ENCODE measurements at regions not wholly inside any gene's neighbourhood (a gene's known extent, or its start where the extent isn't known, plus 50 kb on each side); places are given as distances from the start of the nearest gene placed in this dataset.
"Not testable (repeated sequence)": the region's sequence is repeated elsewhere in the genome, so short reads cannot be mapped to it uniquely, and the experiment has no call there.

DNA sequence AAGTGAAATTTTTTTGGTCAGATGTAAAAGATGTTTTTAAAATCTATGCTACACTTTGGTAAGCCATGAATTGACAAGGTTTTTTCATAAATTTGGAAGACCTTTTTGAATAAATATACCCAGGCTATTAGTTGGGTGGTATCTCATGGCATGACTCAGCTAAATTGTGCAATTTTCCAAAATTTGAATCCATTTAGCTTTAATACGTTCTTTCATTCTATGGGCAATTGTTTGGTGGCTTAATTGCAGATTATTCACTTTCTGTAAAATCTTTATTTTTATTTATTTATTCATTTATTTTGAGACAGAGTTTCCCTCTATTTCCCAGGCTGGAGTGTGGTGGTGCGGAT lies 82.8 kb upstream of the TNRC6A start:
- DNase-seq (no peak), ATAC-seq (ENCODE audit: low read depth in 2 of 2) (no peak)
- no peaks in the 10 kb centered on the region for H3K4me1 Mint-ChIP-seq
- H3K27ac Mint-ChIP-seq: no peak overlapping the region
- H3K9me3 Mint-ChIP-seq: peaks cover 0 to 3% (median 0%) of the 10 kb centered on the region in 7 donors
- Histone ChIP-seq H3K36me3 (ENCODE audit: control insufficient read depth, insufficient read depth, low read length) (no peaks in the 10 kb centered on the region), H3K4me1 (ENCODE audit: control insufficient read depth, insufficient read depth, low read length, poor library complexity, severe bottlenecking) (no peaks in the 10 kb centered on the region), H3K9me3 (ENCODE audit: control insufficient read depth in 2 of 2, low read length in 2 of 2) (no peaks in the 10 kb centered on the region), H3K27ac (ENCODE audit: insufficient read depth, low read length, poor library complexity, severe bottlenecking) (no peak overlapping the region), H3K27me3 (ENCODE audit: control insufficient read depth, insufficient read depth, low read length) (peaks cover 2% of the 10 kb centered on the region), H3K4me3 (ENCODE audit: low read depth, low read length) (no peak overlapping the region)
- H3K36me3 Mint-ChIP-seq: no peaks in the 10 kb centered on the region
- no peak overlapping the region for H3K4me3 Mint-ChIP-seq
- H3K27me3 Mint-ChIP-seq: no peaks in the 10 kb centered on the region

DNA sequence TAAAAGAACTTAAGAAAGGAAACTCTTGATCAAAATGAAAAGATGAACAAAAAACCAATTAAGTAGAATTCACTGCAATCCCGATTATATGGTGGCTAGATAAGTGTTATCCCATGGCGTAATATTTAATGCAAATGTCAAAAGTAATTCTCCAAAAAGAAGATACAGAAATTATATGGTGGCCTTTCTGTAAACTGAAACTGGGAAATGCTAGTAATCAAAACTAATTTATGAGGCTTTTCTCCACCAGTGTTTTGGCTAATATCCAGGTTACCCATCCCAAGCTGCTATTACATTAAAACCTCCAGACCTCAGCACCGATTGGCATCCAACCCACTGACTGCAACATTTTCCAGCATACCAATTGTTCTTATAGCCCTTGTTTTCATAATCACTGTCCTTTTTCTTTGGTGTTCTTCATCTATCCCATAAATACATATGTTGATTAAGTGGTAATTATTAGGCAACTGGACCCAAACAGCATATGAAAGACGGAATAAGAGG lies 77.2 kb upstream of the TNRC6A start:
- H3K4me1 Mint-ChIP-seq: no peaks in the 10 kb centered on the region
- Histone ChIP-seq H3K9me3 (ENCODE audit: control insufficient read depth in 2 of 2, low read length in 2 of 2) (no peaks in the 10 kb centered on the region), H3K27ac (ENCODE audit: insufficient read depth, low read length, poor library complexity, severe bottlenecking) (no peak overlapping the region), H3K27me3 (ENCODE audit: control insufficient read depth, insufficient read depth, low read length) (no peaks in the 10 kb centered on the region), H3K36me3 (ENCODE audit: control insufficient read depth, insufficient read depth, low read length) (no peaks in the 10 kb centered on the region), H3K4me1 (ENCODE audit: control insufficient read depth, insufficient read depth, low read length, poor library complexity, severe bottlenecking) (no peaks in the 10 kb centered on the region), H3K4me3 (ENCODE audit: low read depth, low read length) (no peak overlapping the region)
- H3K4me3 Mint-ChIP-seq: no peak overlapping the region
- H3K36me3 Mint-ChIP-seq: no peaks in the 10 kb centered on the region
- no peaks in the 10 kb centered on the region for H3K9me3 Mint-ChIP-seq
- no peaks in the 10 kb centered on the region for H3K27me3 Mint-ChIP-seq
- no peak for DNase-seq
- no peak overlapping the region for H3K27ac Mint-ChIP-seq
- no peak for ATAC-seq (ENCODE audit: low read depth in 2 of 2)

GRCh38 chr16:24652803-24653202 lies 76.6 kb upstream of the TNRC6A start:
- Histone ChIP-seq H3K27me3 (ENCODE audit: control insufficient read depth, insufficient read depth, low read length) (no peaks in the 10 kb centered on the region), H3K27ac (ENCODE audit: insufficient read depth, low read length, poor library complexity, severe bottlenecking) (no peak overlapping the region), H3K36me3 (ENCODE audit: control insufficient read depth, insufficient read depth, low read length) (no peaks in the 10 kb centered on the region), H3K4me1 (ENCODE audit: control insufficient read depth, insufficient read depth, low read length, poor library complexity, severe bottlenecking) (no peaks in the 10 kb centered on the region), H3K9me3 (ENCODE audit: control insufficient read depth in 2 of 2, low read length in 2 of 2) (no peaks in the 10 kb centered on the region), H3K4me3 (ENCODE audit: low read depth, low read length) (no peak overlapping the region)
- H3K4me1 Mint-ChIP-seq: no peaks in the 10 kb centered on the region
- DNase-seq: no peak
- H3K27me3 Mint-ChIP-seq: no peaks in the 10 kb centered on the region
- no peaks in the 10 kb centered on the region for H3K36me3 Mint-ChIP-seq
- no peak for ATAC-seq (ENCODE audit: low read depth in 2 of 2)
- H3K4me3 Mint-ChIP-seq: no peak overlapping the region
- H3K9me3 Mint-ChIP-seq: no peaks in the 10 kb centered on the region
- H3K27ac Mint-ChIP-seq: peak overlapping the region in 1 of 3 donors; percentile 44

DNA sequence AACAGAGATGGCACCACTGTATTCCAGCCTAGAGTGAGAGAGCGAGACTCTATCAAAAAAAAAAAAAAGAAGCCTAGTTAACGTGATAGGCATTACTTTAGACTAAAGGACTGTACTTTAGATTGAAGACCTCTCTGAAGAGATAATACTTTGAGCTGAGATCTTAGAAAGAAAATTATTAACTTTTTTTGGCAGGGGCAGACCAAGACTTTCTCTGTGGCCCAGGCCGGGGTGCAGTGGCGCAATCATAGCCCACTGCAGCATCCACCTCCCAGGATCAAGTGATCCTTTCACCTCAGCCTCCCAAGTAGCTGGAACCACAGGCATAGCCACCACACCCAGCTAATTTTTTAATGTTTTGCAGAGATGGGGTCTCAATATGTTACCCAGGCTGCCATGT lies 75.7 kb upstream of the TNRC6A start:
- Mint-ChIP-seq H3K36me3 (no peaks in the 10 kb centered on the region), H3K27ac (no peak overlapping the region), H3K4me3 (no peak overlapping the region), H3K4me1 (no peaks in the 10 kb centered on the region), H3K27me3 (no peaks in the 10 kb centered on the region), H3K9me3 (no peaks in the 10 kb centered on the region)
- Histone ChIP-seq H3K4me1 (ENCODE audit: control insufficient read depth, insufficient read depth, low read length, poor library complexity, severe bottlenecking) (no peaks in the 10 kb centered on the region), H3K27me3 (ENCODE audit: control insufficient read depth, insufficient read depth, low read length) (no peaks in the 10 kb centered on the region), H3K36me3 (ENCODE audit: control insufficient read depth, insufficient read depth, low read length) (no peaks in the 10 kb centered on the region), H3K9me3 (ENCODE audit: control insufficient read depth in 2 of 2, low read length in 2 of 2) (no peaks in the 10 kb centered on the region), H3K27ac (ENCODE audit: insufficient read depth, low read length, poor library complexity, severe bottlenecking) (no peak overlapping the region), H3K4me3 (ENCODE audit: low read depth, low read length) (no peak overlapping the region)
- DNase-seq: no peak
- ATAC-seq (ENCODE audit: low read depth in 2 of 2): no peak

GRCh38 chr16:24665942-24666341 lies 63.5 kb upstream of the TNRC6A start:
- H3K36me3 Mint-ChIP-seq; H3K27ac Mint-ChIP-seq; H3K27me3 ChIP-seq (ENCODE audit: control insufficient read depth, insufficient read depth, low read length); H3K27me3 Mint-ChIP-seq; H3K4me1 ChIP-seq (ENCODE audit: control insufficient read depth, insufficient read depth, low read length, poor library complexity, severe bottlenecking); H3K9me3 Mint-ChIP-seq; H3K4me3 ChIP-seq (ENCODE audit: low read depth, low read length); H3K4me3 Mint-ChIP-seq; DNase-seq; ATAC-seq (ENCODE audit: low read depth in 2 of 2); H3K9me3 ChIP-seq (ENCODE audit: control insufficient read depth in 2 of 2, low read length in 2 of 2); H3K36me3 ChIP-seq (ENCODE audit: control insufficient read depth, insufficient read depth, low read length); H3K27ac ChIP-seq (ENCODE audit: insufficient read depth, low read length, poor library complexity, severe bottlenecking): not testable (repeated sequence)
- H3K4me1 Mint-ChIP-seq: peaks cover 0 to 15% (median 8%) of the 10 kb centered on the region in 4 donors

GRCh38 chr16:24667244-24667764 lies 62.1 kb upstream of the TNRC6A start:
- no peaks in the 10 kb centered on the region for H3K4me1 ChIP-seq (ENCODE audit: control insufficient read depth, insufficient read depth, low read length, poor library complexity, severe bottlenecking)
- peaks cover 0 to 15% (median 8%) of the 10 kb centered on the region in 4 donors for H3K4me1 Mint-ChIP-seq
- peak overlapping the region in 1 of 3 donors; percentile 21 for H3K27ac Mint-ChIP-seq
- no peak for ATAC-seq (ENCODE audit: low read depth in 2 of 2)
- no peak for DNase-seq
- H3K9me3 Mint-ChIP-seq: no peaks in the 10 kb centered on the region
- H3K27me3 ChIP-seq (ENCODE audit: control insufficient read depth, insufficient read depth, low read length): no peaks in the 10 kb centered on the region
- no peak overlapping the region for H3K27ac ChIP-seq (ENCODE audit: insufficient read depth, low read length, poor library complexity, severe bottlenecking)
- no peaks in the 10 kb centered on the region for H3K36me3 Mint-ChIP-seq
- no peaks in the 10 kb centered on the region for H3K36me3 ChIP-seq (ENCODE audit: control insufficient read depth, insufficient read depth, low read length)
- no peak overlapping the region for H3K4me3 ChIP-seq (ENCODE audit: low read depth, low read length)
- no peaks in the 10 kb centered on the region for H3K9me3 ChIP-seq (ENCODE audit: control insufficient read depth in 2 of 2, low read length in 2 of 2)
- no peak overlapping the region for H3K4me3 Mint-ChIP-seq
- H3K27me3 Mint-ChIP-seq: no peaks in the 10 kb centered on the region

DNA sequence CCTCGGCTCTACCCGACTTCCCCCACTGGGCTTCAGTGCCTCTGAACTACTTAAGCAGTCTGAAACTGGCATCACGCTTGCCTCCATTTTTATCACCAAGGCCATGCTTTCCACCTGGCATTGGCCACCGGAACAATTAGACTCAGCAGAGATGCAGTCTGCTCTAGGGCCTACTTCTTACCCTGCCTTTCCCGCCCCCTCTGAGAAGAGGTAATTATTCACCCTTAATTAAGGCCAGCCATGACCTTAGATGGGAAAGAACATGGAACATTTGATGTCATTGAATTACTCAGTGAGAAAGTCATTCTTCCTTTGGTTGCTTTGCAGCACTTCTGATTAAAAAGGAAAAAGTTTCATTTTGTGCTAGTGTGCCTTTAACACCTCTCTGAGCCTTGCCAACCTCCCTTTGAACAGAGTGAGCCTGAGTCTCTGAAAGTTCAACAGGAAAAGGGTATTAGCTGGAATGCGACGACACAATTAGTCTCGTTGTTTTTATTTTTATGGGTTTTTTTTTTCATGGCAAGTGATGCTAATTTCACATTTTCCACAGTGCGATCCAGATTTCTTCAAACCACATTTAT lies 60.9 kb upstream of the TNRC6A start:
- no peak for ATAC-seq (ENCODE audit: low read depth in 2 of 2)
- Mint-ChIP-seq H3K4me3 (no peak overlapping the region), H3K27ac (no peak overlapping the region), H3K9me3 (no peaks in the 10 kb centered on the region), H3K27me3 (no peaks in the 10 kb centered on the region), H3K4me1 (peaks cover 0 to 11% (median 6%) of the 10 kb centered on the region in 4 donors), H3K36me3 (no peaks in the 10 kb centered on the region)
- Histone ChIP-seq H3K9me3 (ENCODE audit: control insufficient read depth in 2 of 2, low read length in 2 of 2) (no peaks in the 10 kb centered on the region), H3K36me3 (ENCODE audit: control insufficient read depth, insufficient read depth, low read length) (no peaks in the 10 kb centered on the region), H3K27ac (ENCODE audit: insufficient read depth, low read length, poor library complexity, severe bottlenecking) (no peak overlapping the region), H3K27me3 (ENCODE audit: control insufficient read depth, insufficient read depth, low read length) (no peaks in the 10 kb centered on the region), H3K4me3 (ENCODE audit: low read depth, low read length) (no peak overlapping the region), H3K4me1 (ENCODE audit: control insufficient read depth, insufficient read depth, low read length, poor library complexity, severe bottlenecking) (no peaks in the 10 kb centered on the region)
- no peak for DNase-seq

Measured in CD4-positive, CD25-positive, alpha-beta regulatory T cell (primary cell).